ENCODE measurements at regions not wholly inside any gene's neighbourhood (a gene's known extent, or its start where the extent isn't known, plus 50 kb on each side); places are given as distances from the start of the nearest gene placed in this dataset.

GRCh38 chr6:56356426-56356825 lies 109.0 kb upstream of the COL21A1 start:
- H3K9me3 ChIP-seq: peaks cover 0 to 9% (median 0%) of the 10 kb centered on the region in 3 donors
- H3K4me1 ChIP-seq: no peaks in the 10 kb centered on the region
- intact Hi-C loops (cut with DNase I): loop anchor here (5.0 kb wide), 1 partner anchor 236 kb away; no protein-coding TSS in a partner anchor
- no peaks in the 10 kb centered on the region for H3K27me3 ChIP-seq
- H3K36me3 ChIP-seq: no peaks in the 10 kb centered on the region
- 23 to 46% methylated on average over 2 of the region's 2 CpGs for WGBS, 2 donors
- H3K4me3 ChIP-seq: no peak overlapping the region
- no peak overlapping the region for H3K27ac ChIP-seq
- DNase-seq: no peak
- TF ChIP-seq POLR2A (IDR thresholded peaks at IDR 0.05): no peak
- TF ChIP-seq CTCF (IDR thresholded peaks at IDR 0.05): no peak

GRCh38 chr6:56353860-56354259 lies 106.5 kb upstream of the COL21A1 start:
- Histone ChIP-seq H3K36me3 (no peaks in the 10 kb centered on the region), H3K27ac (no peak overlapping the region), H3K27me3 (no peaks in the 10 kb centered on the region), H3K4me1 (no peaks in the 10 kb centered on the region), H3K9me3 (peaks cover 0 to 9% (median 0%) of the 10 kb centered on the region in 3 donors), H3K4me3 (no peak overlapping the region)
- no peak for DNase-seq
- TF ChIP-seq POLR2A (IDR thresholded peaks at IDR 0.05) (no peak), CTCF (IDR thresholded peaks at IDR 0.05) (no peak)
- intact Hi-C loops (cut with DNase I): no loop called here

DNA sequence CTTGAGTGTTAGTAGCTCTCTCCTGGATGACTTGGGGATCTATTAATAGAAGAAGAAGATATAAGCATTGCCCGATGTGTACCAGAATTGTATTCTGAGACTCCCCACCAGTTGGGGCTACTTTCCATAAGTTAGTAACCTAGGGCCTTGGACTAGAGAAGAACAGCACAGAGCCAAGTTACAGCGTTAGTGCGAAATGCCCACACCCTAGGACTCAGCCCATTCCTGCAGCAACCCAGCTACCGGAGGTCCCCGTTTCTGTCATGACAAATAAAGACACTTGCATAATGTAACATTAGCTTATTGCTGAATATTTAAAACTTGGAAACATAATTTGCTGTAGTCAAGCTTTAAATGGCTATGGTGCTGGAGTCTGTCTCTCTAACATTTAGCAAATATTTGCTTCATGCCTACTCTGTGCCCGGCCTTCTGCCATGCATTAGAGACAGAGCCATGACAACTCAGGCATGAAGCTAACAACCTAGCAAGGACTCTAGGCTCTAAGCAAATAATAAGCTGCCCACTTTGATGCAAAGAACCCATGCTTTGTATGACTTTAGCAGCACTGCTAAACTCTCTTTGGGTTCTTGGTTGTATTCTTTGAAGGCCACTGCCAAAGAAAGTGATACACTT lies 103.4 kb upstream of the COL21A1 start:
- no peak overlapping the region for H3K4me3 ChIP-seq
- no peak for DNase-seq
- H3K9me3 ChIP-seq: peaks cover 0 to 9% (median 0%) of the 10 kb centered on the region in 3 donors
- TF ChIP-seq CTCF (IDR thresholded peaks at IDR 0.05): no peak
- TF ChIP-seq POLR2A (IDR thresholded peaks at IDR 0.05): no peak
- no peaks in the 10 kb centered on the region for H3K36me3 ChIP-seq
- WGBS, 2 donors: 83 to 87% methylated on average over 6 of the region's 6 CpGs
- no peak overlapping the region for H3K27ac ChIP-seq
- no peaks in the 10 kb centered on the region for H3K4me1 ChIP-seq
- intact Hi-C loops (cut with DNase I): no loop called here
- no peaks in the 10 kb centered on the region for H3K27me3 ChIP-seq

DNA sequence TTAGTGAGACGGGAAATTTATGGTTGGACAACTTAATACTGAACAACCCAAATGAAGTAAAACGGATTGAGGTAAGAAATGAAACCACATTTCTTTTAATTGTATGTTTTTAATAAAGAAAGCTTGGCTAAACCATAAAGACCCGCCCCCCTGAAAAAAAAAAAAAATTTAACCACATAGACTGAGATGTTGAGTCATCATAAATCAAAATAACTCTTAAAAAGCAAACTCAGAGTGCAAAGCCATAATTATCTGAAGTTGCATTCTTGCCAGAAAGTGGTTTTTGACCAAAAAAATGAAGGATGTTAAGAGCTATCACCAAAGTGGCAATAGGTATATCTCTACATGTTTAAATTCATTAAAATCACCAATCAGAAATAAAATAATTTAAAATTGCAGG lies 101.8 kb upstream of the COL21A1 start:
- no peak overlapping the region for H3K4me3 ChIP-seq
- H3K36me3 ChIP-seq: no peaks in the 10 kb centered on the region
- intact Hi-C loops (cut with DNase I): no loop called here
- H3K4me1 ChIP-seq: no peaks in the 10 kb centered on the region
- no peaks in the 10 kb centered on the region for H3K27me3 ChIP-seq
- peaks cover 0 to 9% (median 0%) of the 10 kb centered on the region in 3 donors for H3K9me3 ChIP-seq
- TF ChIP-seq POLR2A (IDR thresholded peaks at IDR 0.05): no peak
- no peak for TF ChIP-seq CTCF (IDR thresholded peaks at IDR 0.05)
- no peak overlapping the region for H3K27ac ChIP-seq
- DNase-seq: no peak
- WGBS, 2 donors: 30 to 45% methylated on average over 3 of the region's 3 CpGs

DNA sequence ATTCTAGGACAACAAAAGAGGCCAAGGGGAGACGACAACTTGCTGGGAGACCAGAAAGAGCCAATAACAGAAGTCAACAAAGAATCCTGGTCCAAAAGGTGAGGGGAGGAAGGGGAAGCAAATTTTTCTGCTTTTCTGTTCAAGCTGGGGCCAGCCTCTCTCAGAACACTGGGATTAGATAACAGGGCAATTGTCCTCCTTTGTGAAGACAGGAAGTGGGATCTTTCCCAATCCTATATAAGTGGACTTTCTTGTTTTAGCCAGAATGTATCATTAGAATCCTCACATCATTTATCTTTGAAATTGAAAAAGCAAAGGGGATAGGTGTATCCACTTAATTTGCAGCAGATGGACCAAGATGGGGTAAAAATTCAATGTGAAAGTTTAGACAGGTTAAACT lies 101.2 kb upstream of the COL21A1 start:
- Histone ChIP-seq H3K27me3 (no peaks in the 10 kb centered on the region), H3K27ac (no peak overlapping the region), H3K4me3 (no peak overlapping the region), H3K9me3 (peaks cover 0 to 9% (median 0%) of the 10 kb centered on the region in 3 donors), H3K4me1 (no peaks in the 10 kb centered on the region), H3K36me3 (no peaks in the 10 kb centered on the region)
- intact Hi-C loops (cut with DNase I): no loop called here
- no peak for DNase-seq
- WGBS, 2 donors: 89 to 93% methylated on average over 1 of the region's 1 CpG
- TF ChIP-seq POLR2A (IDR thresholded peaks at IDR 0.05) (no peak), CTCF (IDR thresholded peaks at IDR 0.05) (no peak)
